ENCODE measurements at regions not wholly inside any gene's neighbourhood (a gene's known extent, or its start where the extent isn't known, plus 50 kb on each side); places are given as distances from the start of the nearest gene placed in this dataset.
A peak's percentile ranks its signal among the peaks of the same experiment; 100 is the strongest.

- DNase-seq (ENCODE audit: low spot score) (no peak), FAIRE-seq (no peak)
Observed at GRCh38 chr5:91906027-91906426, 522.9 kb upstream of the ARRDC3 start.

- FAIRE-seq (no peak), DNase-seq (ENCODE audit: low spot score) (no peak)
Observed at GRCh38 chr5:91898898-91899297, 515.8 kb upstream of the ARRDC3 start.

- no peak for DNase-seq (ENCODE audit: low spot score)
- no peak for FAIRE-seq
Observed at GRCh38 chr5:91898019-91898418, 514.9 kb upstream of the ARRDC3 start.

GRCh38 chr5:91888810-91889209 lies 505.7 kb upstream of the ARRDC3 start:
- FAIRE-seq: no peak
- DNase-seq (ENCODE audit: low spot score): no peak

- DNase-seq (ENCODE audit: low spot score): no peak
- FAIRE-seq: no peak
Observed at GRCh38 chr5:91885291-91886265, 502.5 kb upstream of the ARRDC3 start.

- FAIRE-seq (no peak), DNase-seq (ENCODE audit: low spot score) (no peak)
Observed at GRCh38 chr5:91884036-91884435, 500.9 kb upstream of the ARRDC3 start.

- FAIRE-seq (no peak), DNase-seq (ENCODE audit: low spot score) (no peak)
Observed at GRCh38 chr5:91875196-91875779, 492.2 kb upstream of the ARRDC3 start.

GRCh38 chr5:91867799-91868198 lies 484.7 kb upstream of the ARRDC3 start:
- no peak for DNase-seq (ENCODE audit: low spot score)
- FAIRE-seq: no peak

GRCh38 chr5:91865915-91866314 lies 482.8 kb upstream of the ARRDC3 start:
- FAIRE-seq: no peak
- DNase-seq (ENCODE audit: low spot score): no peak

GRCh38 chr5:91864962-91865361 lies 481.8 kb upstream of the ARRDC3 start:
- no peak for FAIRE-seq
- DNase-seq (ENCODE audit: low spot score): no peak

GRCh38 chr5:91851670-91852069 lies 468.6 kb upstream of the ARRDC3 start:
- FAIRE-seq (no peak), DNase-seq (ENCODE audit: low spot score) (no peak)

GRCh38 chr5:91850031-91850430 lies 466.9 kb upstream of the ARRDC3 start:
- no peak for FAIRE-seq
- no peak for DNase-seq (ENCODE audit: low spot score)

- FAIRE-seq (no peak), DNase-seq (ENCODE audit: low spot score) (no peak)
Observed at GRCh38 chr5:91849069-91849468, 466.0 kb upstream of the ARRDC3 start.

- FAIRE-seq: no peak
- peak; percentile 61 for DNase-seq (ENCODE audit: low spot score)
Observed at GRCh38 chr5:91848453-91848852, 465.3 kb upstream of the ARRDC3 start.

GRCh38 chr5:91841423-91841822 lies 458.3 kb upstream of the ARRDC3 start:
- FAIRE-seq (no peak), DNase-seq (ENCODE audit: low spot score) (no peak)

GRCh38 chr5:91840412-91840811 lies 457.3 kb upstream of the ARRDC3 start:
- DNase-seq (ENCODE audit: low spot score) (no peak), FAIRE-seq (no peak)

- DNase-seq (ENCODE audit: low spot score): no peak
Observed at GRCh38 chr5:91839721-91840120, 456.6 kb upstream of the ARRDC3 start.

GRCh38 chr5:91839233-91839632 lies 456.1 kb upstream of the ARRDC3 start:
- DNase-seq (ENCODE audit: low spot score) (no peak), FAIRE-seq (no peak)

More at GRCh38 chr5:91839721-91840120, 456.6 kb upstream of the ARRDC3 start:
- FAIRE-seq: no peak

GRCh38 chr5:91830361-91830953 lies 447.3 kb upstream of the ARRDC3 start:
- no peak for DNase-seq (ENCODE audit: low spot score)
- no peak for FAIRE-seq

- DNase-seq (ENCODE audit: low spot score) (no peak), FAIRE-seq (no peak)
Observed at GRCh38 chr5:91825618-91826017, 442.5 kb upstream of the ARRDC3 start.

- FAIRE-seq (no peak), DNase-seq (ENCODE audit: low spot score) (no peak)
Observed at GRCh38 chr5:91824406-91824805, 441.3 kb upstream of the ARRDC3 start.

- no peak for FAIRE-seq
Observed at GRCh38 chr5:91820874-91821273, 437.8 kb upstream of the ARRDC3 start.

More at GRCh38 chr5:91820874-91821273, 437.8 kb upstream of the ARRDC3 start:
- no peak for DNase-seq (ENCODE audit: low spot score)

All from RCC 7860 (cell line).